ENCODE measurements at regions not wholly inside any gene's neighbourhood (a gene's known extent, or its start where the extent isn't known, plus 50 kb on each side); places are given as distances from the start of the nearest gene placed in this dataset.

DNA sequence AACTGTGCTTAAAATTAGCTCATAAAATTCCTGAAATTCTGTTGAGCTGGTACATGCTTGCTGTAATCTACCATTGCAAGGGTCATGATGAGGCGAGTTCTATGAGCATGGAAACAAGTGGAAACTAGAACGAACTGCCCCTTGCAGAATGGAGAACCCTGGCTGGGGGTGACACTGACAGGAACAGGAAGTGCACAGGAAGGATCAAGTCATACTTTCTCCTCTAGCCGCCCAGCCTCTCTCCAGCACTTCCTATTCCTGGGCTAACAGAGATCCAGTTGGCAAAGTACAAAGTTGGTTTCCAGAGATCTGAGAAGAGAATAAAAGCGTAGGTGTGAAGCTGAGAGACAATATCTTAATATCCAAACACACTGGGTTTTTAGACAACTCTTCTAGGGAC, 414.2 kb upstream of the PODXL start:
- TF ChIP-seq, protein P1, sequence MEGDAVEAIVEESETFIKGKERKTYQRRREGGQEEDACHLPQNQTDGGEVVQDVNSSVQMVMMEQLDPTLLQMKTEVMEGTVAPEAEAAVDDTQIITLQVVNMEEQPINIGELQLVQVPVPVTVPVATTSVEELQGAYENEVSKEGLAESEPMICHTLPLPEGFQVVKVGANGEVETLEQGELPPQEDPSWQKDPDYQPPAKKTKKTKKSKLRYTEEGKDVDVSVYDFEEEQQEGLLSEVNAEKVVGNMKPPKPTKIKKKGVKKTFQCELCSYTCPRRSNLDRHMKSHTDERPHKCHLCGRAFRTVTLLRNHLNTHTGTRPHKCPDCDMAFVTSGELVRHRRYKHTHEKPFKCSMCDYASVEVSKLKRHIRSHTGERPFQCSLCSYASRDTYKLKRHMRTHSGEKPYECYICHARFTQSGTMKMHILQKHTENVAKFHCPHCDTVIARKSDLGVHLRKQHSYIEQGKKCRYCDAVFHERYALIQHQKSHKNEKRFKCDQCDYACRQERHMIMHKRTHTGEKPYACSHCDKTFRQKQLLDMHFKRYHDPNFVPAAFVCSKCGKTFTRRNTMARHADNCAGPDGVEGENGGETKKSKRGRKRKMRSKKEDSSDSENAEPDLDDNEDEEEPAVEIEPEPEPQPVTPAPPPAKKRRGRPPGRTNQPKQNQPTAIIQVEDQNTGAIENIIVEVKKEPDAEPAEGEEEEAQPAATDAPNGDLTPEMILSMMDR (IDR thresholded peaks at IDR 0.05) = no peak
- TF ChIP-seq EZH2 (IDR thresholded peaks at IDR 0.05; ENCODE audit: borderline replicate concordance, insufficient read depth, low read depth, low read length, poor library complexity, severe bottlenecking) = no peak
